ENCODE measurements at regions not wholly inside any gene's neighbourhood (a gene's known extent, or its start where the extent isn't known, plus 50 kb on each side); places are given as distances from the start of the nearest gene placed in this dataset.

GRCh38 chr16:85254921-85255320 is 142.6 kb upstream of the CIBAR2 start:
- FAIRE-seq (no peak), DNase-seq (ENCODE audit: low read depth) (no peak)
- Histone ChIP-seq H3K4me3 (ENCODE audit: low read depth, low read length) (no peak overlapping the region), H3K36me3 (ENCODE audit: control insufficient read depth, insufficient read depth, low read length) (no peaks in the 10 kb centered on the region), H3K27me3 (ENCODE audit: control insufficient read depth, insufficient read depth, low read length) (peaks cover 2% of the 10 kb centered on the region)
- TF ChIP-seq CTCF (IDR thresholded peaks at IDR 0.05; ENCODE audit: insufficient read depth, low read length, severe bottlenecking): no peak

GRCh38 chr16:85255777-85256176 is 143.5 kb upstream of the CIBAR2 start:
- no peak for TF ChIP-seq CTCF (IDR thresholded peaks at IDR 0.05; ENCODE audit: insufficient read depth, low read length, severe bottlenecking)
- Histone ChIP-seq H3K27me3 (ENCODE audit: control insufficient read depth, insufficient read depth, low read length) (peaks cover 2% of the 10 kb centered on the region), H3K36me3 (ENCODE audit: control insufficient read depth, insufficient read depth, low read length) (no peaks in the 10 kb centered on the region), H3K4me3 (ENCODE audit: low read depth, low read length) (no peak overlapping the region)
- no peak for DNase-seq (ENCODE audit: low read depth)
- FAIRE-seq: no peak

DNA sequence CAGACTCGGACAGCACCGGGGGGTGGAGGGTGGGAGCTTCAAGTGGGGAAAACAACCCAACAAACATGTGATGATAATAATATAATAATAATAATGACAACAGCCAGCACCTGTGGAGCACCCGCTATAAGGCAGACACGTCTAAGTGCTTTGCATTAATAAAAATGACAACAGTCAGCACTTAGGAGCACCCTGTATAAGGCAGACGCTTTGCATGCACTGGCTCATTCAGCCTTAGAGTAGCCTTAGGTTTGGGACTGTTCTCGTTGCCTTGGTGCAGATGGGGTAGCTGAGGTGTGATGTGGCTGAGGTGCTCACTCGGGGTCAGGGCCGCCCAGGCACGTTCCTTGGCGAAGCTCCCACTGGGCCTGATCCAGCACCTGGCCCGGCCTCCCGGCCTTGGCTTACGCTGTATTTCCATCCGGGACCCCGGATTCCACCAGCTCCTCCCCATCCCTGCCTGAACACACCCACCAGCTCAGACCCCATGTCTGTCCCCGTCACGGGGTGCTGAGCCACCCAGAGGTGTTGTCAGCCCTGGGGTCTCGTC is 144.0 kb upstream of the CIBAR2 start:
- Histone ChIP-seq H3K36me3 (ENCODE audit: control insufficient read depth, insufficient read depth, low read length) (no peaks in the 10 kb centered on the region), H3K27me3 (ENCODE audit: control insufficient read depth, insufficient read depth, low read length) (peaks cover 2% of the 10 kb centered on the region), H3K4me3 (ENCODE audit: low read depth, low read length) (no peak overlapping the region)
- no peak for TF ChIP-seq CTCF (IDR thresholded peaks at IDR 0.05; ENCODE audit: insufficient read depth, low read length, severe bottlenecking)
- FAIRE-seq (no peak), DNase-seq (ENCODE audit: low read depth) (no peak)

DNA sequence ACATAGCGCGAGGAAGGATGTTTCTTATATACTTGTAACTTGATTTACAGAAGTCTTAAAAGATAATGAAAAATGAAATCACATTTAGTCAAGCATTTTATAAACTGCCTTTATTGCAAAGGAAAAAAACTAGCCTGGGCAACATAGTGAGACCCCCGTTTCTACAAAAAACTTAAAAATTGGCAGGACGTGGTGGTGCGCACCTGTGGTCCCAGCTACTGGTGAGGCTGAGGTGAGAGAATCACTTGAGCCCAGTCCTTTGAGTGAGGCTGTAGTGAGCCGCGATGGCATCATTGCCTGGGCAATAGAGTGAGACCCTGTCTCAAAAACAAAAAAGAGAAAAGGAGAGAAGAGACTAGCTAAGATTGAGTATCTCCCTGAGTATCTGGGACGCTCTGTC is 145.2 kb upstream of the CIBAR2 start:
- no peak for DNase-seq (ENCODE audit: low read depth)

DNA sequence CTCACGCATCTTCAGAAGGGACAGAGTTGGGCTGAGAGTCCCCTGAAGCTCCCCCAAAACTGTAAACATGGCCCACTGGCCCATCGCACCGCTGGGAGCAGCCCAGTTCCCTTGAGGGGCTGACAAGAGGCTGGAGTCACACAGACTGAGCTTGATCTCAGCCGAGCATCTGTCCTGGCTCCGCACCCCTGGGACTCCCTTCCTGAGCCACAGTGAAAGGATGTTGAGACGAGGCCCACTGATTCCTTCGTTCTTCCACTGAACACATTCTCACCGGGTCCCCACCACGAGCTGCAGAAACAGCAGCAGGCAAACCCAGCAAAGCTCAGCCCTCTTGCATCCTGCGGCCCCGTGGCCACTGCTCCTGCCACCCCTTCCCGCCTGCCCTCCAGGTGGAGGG is 145.9 kb upstream of the CIBAR2 start:
- peaks cover 2% of the 10 kb centered on the region for H3K27me3 ChIP-seq (ENCODE audit: control insufficient read depth, insufficient read depth, low read length)
- FAIRE-seq (no peak), DNase-seq (ENCODE audit: low read depth) (no peak)
- no peak for TF ChIP-seq CTCF (IDR thresholded peaks at IDR 0.05; ENCODE audit: insufficient read depth, low read length, severe bottlenecking)
- no peaks in the 10 kb centered on the region for H3K36me3 ChIP-seq (ENCODE audit: control insufficient read depth, insufficient read depth, low read length)
- H3K4me3 ChIP-seq (ENCODE audit: low read depth, low read length): no peak overlapping the region

More for the DNA sequence above, 145.2 kb upstream of the CIBAR2 start:
- peaks cover 2% of the 10 kb centered on the region for H3K27me3 ChIP-seq (ENCODE audit: control insufficient read depth, insufficient read depth, low read length)
- no peaks in the 10 kb centered on the region for H3K36me3 ChIP-seq (ENCODE audit: control insufficient read depth, insufficient read depth, low read length)
- no peak overlapping the region for H3K4me3 ChIP-seq (ENCODE audit: low read depth, low read length)
- no peak for FAIRE-seq
- no peak for TF ChIP-seq CTCF (IDR thresholded peaks at IDR 0.05; ENCODE audit: insufficient read depth, low read length, severe bottlenecking)

- TF ChIP-seq CTCF (IDR thresholded peaks at IDR 0.05; ENCODE audit: insufficient read depth, low read length, severe bottlenecking): no peak
- DNase-seq (ENCODE audit: low read depth): no peak
- Histone ChIP-seq H3K36me3 (ENCODE audit: control insufficient read depth, insufficient read depth, low read length) (no peaks in the 10 kb centered on the region), H3K4me3 (ENCODE audit: low read depth, low read length) (no peak overlapping the region), H3K27me3 (ENCODE audit: control insufficient read depth, insufficient read depth, low read length) (peaks cover 2% of the 10 kb centered on the region)
- FAIRE-seq: no peak
Observed at GRCh38 chr16:85258629-85259028, 146.4 kb upstream of the CIBAR2 start.

All from bronchial epithelial cell (primary cell).